ENCODE measurements at regions not wholly inside any gene's neighbourhood (a gene's known extent, or its start where the extent isn't known, plus 50 kb on each side); places are given as distances from the start of the nearest gene placed in this dataset.

DNA sequence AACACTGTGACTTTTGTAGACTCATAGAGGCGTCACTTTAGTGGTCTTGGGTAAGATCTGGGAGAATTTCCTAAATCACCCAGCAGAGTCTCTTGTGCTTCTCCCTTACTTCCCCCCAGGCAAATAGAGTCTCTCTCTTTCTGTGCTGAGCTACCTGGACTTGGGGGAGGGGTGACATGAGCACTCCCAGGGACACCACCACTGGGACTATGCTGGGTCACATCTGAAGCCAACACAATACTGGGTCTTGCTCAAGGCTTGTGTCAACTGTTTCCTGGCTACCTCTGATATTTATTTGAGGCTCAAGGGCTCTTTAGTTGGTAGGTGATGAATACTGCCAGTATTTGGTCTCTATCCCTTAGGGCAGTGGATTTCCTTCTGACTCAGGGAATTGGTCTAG, 214.6 kb upstream of the TPK1 start:
- H3K4me3 ChIP-seq (replicated peaks; ENCODE audit: low read depth, low read length), result no peak overlapping the region
- DNase-seq (ENCODE audit: extremely low read depth, low read depth), result no peak
- TF ChIP-seq, protein P1, sequence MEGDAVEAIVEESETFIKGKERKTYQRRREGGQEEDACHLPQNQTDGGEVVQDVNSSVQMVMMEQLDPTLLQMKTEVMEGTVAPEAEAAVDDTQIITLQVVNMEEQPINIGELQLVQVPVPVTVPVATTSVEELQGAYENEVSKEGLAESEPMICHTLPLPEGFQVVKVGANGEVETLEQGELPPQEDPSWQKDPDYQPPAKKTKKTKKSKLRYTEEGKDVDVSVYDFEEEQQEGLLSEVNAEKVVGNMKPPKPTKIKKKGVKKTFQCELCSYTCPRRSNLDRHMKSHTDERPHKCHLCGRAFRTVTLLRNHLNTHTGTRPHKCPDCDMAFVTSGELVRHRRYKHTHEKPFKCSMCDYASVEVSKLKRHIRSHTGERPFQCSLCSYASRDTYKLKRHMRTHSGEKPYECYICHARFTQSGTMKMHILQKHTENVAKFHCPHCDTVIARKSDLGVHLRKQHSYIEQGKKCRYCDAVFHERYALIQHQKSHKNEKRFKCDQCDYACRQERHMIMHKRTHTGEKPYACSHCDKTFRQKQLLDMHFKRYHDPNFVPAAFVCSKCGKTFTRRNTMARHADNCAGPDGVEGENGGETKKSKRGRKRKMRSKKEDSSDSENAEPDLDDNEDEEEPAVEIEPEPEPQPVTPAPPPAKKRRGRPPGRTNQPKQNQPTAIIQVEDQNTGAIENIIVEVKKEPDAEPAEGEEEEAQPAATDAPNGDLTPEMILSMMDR (IDR thresholded peaks at IDR 0.05; ENCODE audit: low read depth, low read length, missing control alignments), result no peak

GRCh38 chr7:145036604-145037405, 201.0 kb upstream of the TPK1 start:
- peak; percentile 3 for DNase-seq (ENCODE audit: extremely low read depth, low read depth)
- TF ChIP-seq, protein P1 (IDR thresholded peaks at IDR 0.05; ENCODE audit: low read depth, low read length, missing control alignments), result peak; percentile 44
- no peak overlapping the region for H3K4me3 ChIP-seq (replicated peaks; ENCODE audit: low read depth, low read length)

DNA sequence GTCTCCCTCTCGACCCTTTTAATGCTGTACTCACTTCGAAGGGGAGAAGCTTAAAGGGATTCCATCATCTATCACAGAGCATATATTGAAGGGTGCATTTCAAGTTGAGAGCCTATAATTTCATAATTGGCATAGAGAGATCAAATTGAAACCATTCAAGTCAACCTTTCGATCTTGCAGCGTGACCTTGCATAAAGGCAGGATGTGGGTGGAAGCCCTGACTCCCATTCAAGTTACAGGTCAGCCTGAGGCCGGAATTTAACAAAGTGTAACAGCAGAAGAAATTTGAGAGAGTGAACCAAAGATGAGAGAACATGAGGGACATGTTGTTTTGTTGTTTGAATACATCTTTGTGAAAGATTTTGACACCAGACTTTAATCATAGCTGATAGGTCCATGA, 195.3 kb upstream of the TPK1 start:
- no peak overlapping the region for H3K4me3 ChIP-seq (replicated peaks; ENCODE audit: low read depth, low read length)
- DNase-seq (ENCODE audit: extremely low read depth, low read depth), result no peak
- TF ChIP-seq, protein P1 (IDR thresholded peaks at IDR 0.05; ENCODE audit: low read depth, low read length, missing control alignments), result no peak

DNA sequence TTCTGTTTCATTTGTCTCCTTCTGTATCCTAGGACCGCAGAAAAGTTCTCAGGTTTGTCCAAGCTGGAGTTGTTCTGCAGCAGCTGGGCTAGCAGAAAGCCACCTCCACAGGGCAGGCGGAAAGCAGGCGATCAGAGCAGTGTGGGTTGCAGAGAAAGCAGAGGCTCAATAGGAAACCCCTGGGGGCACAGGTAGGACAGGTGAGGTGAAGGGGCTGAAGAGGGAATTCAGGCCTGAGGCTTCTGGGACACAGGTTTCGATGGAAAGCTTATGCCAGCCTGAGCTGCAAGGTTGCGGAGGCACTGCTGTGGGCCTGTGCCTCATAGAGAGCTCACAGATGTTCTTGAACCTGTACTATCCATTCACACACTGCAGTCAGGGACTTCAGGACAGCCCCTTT, 194.9 kb upstream of the TPK1 start:
- H3K4me3 ChIP-seq (replicated peaks; ENCODE audit: low read depth, low read length), result no peak overlapping the region
- no peak for DNase-seq (ENCODE audit: extremely low read depth, low read depth)
- TF ChIP-seq, protein P1 (IDR thresholded peaks at IDR 0.05; ENCODE audit: low read depth, low read length, missing control alignments), result no peak

GRCh38 chr7:145020454-145020853, 184.6 kb upstream of the TPK1 start:
- TF ChIP-seq, protein P1 (IDR thresholded peaks at IDR 0.05; ENCODE audit: low read depth, low read length, missing control alignments), result no peak
- H3K4me3 ChIP-seq (replicated peaks; ENCODE audit: low read depth, low read length), result no peak overlapping the region
- DNase-seq (ENCODE audit: extremely low read depth, low read depth), result no peak

GRCh38 chr7:145016068-145016467, 180.2 kb upstream of the TPK1 start:
- no peak for DNase-seq (ENCODE audit: extremely low read depth, low read depth)
- H3K4me3 ChIP-seq (replicated peaks; ENCODE audit: low read depth, low read length), result no peak overlapping the region
- TF ChIP-seq, protein P1 (IDR thresholded peaks at IDR 0.05; ENCODE audit: low read depth, low read length, missing control alignments), result no peak

DNA sequence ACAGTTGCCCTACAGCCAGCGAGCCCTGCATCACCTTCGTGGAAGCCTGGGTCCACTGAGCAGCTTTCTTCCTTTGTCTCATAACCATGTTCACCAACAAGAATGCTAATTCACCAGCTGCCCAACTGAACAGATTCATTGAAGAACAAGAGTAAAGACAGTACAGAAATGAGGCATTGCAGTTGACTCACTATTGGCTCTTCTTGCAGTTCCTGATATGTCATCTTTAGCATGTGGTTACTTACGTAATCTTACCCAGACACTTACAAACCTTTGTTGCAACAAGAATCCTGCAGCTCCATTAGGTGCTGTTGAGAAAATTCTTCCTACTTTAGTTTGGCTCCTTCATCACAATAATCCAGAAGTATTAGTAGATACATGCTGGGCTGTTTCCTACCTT, 174.0 kb upstream of the TPK1 start:
- no peak for DNase-seq (ENCODE audit: extremely low read depth, low read depth)
- TF ChIP-seq, protein P1 (IDR thresholded peaks at IDR 0.05; ENCODE audit: low read depth, low read length, missing control alignments), result no peak

More for the DNA sequence above, 174.0 kb upstream of the TPK1 start:
- no peak overlapping the region for H3K4me3 ChIP-seq (replicated peaks; ENCODE audit: low read depth, low read length)

All from HFF-Myc (cell line).